ENCODE measurements at regions not wholly inside any gene's neighbourhood (a gene's known extent, or its start where the extent isn't known, plus 50 kb on each side); places are given as distances from the start of the nearest gene placed in this dataset.

- no peak for TF ChIP-seq CTCF (IDR thresholded peaks at IDR 0.05)
- no peak for TF ChIP-seq REST (IDR thresholded peaks at IDR 0.05; ENCODE audit: insufficient read depth in 1 of 2, low read depth in 2 of 2, low read length in 1 of 2)
- TF ChIP-seq SIN3A (IDR thresholded peaks at IDR 0.05; ENCODE audit: borderline replicate concordance, insufficient read depth, low read depth, low read length): no peak
These were observed 62.5 kb downstream of the NIBAN1 start for GRCh38 chr1:184911830-184912229.

Data from Panc1 (cell line).